GM12878 (cell line): ENCODE measurements at regions not wholly inside any gene's neighbourhood (a gene's known extent, or its start where the extent isn't known, plus 50 kb on each side); places are given as distances from the start of the nearest gene placed in this dataset.

Source experiments
- ATAC-seq: fragments of 200-7000 bp; cut with Tn5 transposase; 3 replicates; pipeline ENCODE4 v1.9.1; 2020; ENCODE audit warnings: mild to moderate bottlenecking, moderate library complexity
- BruUV-seq: library from RNA; stranded (reverse); fragments of 400-500 nt; replicated peaks from 2 replicates; lab custom pipeline; 2021; lab: Mats Ljungman, UMichigan
- CTCF ChIA-PET: fragments of 300-600 bp; sonication (Branson Sonifier 250); formaldehyde crosslinking; extraction: SDS; loops from one replicate; lab custom pipeline; 2021; ENCODE audit warnings: inconsistent platforms; lab: Yijun Ruan, JAX
- POLR2A ChIA-PET: fragments of 350-600 bp; formaldehyde crosslinking; extraction: SDS; loops from one replicate; lab custom pipeline; 2021; ENCODE audit warnings: inconsistent platforms; lab: Charles Lee
- RAD21 ChIA-PET: fragments of 300-600 bp; sonication (Branson Sonifier 250); formaldehyde crosslinking; loops from one replicate; lab custom pipeline; 2023; ENCODE audit warnings: antibody characterized with exemption; ENCODE audit not compliant: unreplicated experiment; lab: Charles Lee
- SMC1A ChIA-PET: fragments of 300-600 bp; sonication (Branson Sonifier 250); formaldehyde crosslinking; loops from one replicate; lab custom pipeline; 2023; ENCODE audit not compliant: unreplicated experiment, uncharacterized antibody; lab: Charles Lee
- DNase-seq: peaks from one replicate; pipeline ENCODE4 v3.0.0-alpha.2; 2011; ENCODE audit warnings: low read depth, low spot score
- FAIRE-seq: peaks from 3 replicates; lab custom pipeline; 2011; peaks lifted over from hg19 to GRCh38; lab: Jason Lieb, UNC
- H2AFZ ChIP-seq: 2 replicates; pipeline ENCODE4 v1.6.0; 2011; ENCODE audit warnings: low read depth, low read length, control low read depth; ENCODE audit not compliant: control insufficient read depth
- H3K27ac ChIP-seq: 2 replicates; pipeline ENCODE4 v1.5.1; 2011; ENCODE audit warnings: control low read depth; ENCODE audit not compliant: control insufficient read depth, insufficient read depth
- H3K27me3 ChIP-seq, 2 experiments: replicated peaks in 1 of 2; 2 replicates each; pipeline versions ENCODE4 v1.6.0 to v1.6.1; 2011; ENCODE audit warnings: low read length in 1 of 2; ENCODE audit not compliant: control insufficient read depth in 2 of 2, insufficient read depth in 2 of 2
- H3K36me3 ChIP-seq, 2 experiments: 2 replicates each; pipeline ENCODE4 v1.5.1; 2011; ENCODE audit warnings: low read length in 1 of 2; ENCODE audit not compliant: control insufficient read depth in 2 of 2, insufficient read depth in 2 of 2
- H3K4me1 ChIP-seq: 2 replicates; pipeline ENCODE4 v1.6.1; 2011; ENCODE audit warnings: mild to moderate bottlenecking, low read length, moderate library complexity, mixed read lengths; ENCODE audit not compliant: control insufficient read depth, insufficient read depth
- H3K4me2 ChIP-seq: 2 replicates; pipeline ENCODE4 v1.6.0; 2011; ENCODE audit warnings: control low read depth; ENCODE audit not compliant: control insufficient read depth, insufficient read depth
- H3K4me3 ChIP-seq: fragments of 200-600 bp; sonication (generic); 2 replicates; pipeline ENCODE4 v1.5.1; 2016
- H3K79me2 ChIP-seq: 2 replicates; pipeline ENCODE4 v1.6.0; 2011; ENCODE audit warnings: low read length; ENCODE audit not compliant: control insufficient read depth, insufficient read depth
- H3K9ac ChIP-seq: 2 replicates; pipeline ENCODE4 v1.8.0; 2011; ENCODE audit warnings: low read length, control low read depth, mixed read lengths; ENCODE audit not compliant: control insufficient read depth, insufficient read depth
- H3K9me3 ChIP-seq: replicated peaks from 3 replicates; pipeline ENCODE4 v1.5.1; 2011; ENCODE audit warnings: mild to moderate bottlenecking, low read length; ENCODE audit not compliant: control insufficient read depth, insufficient read depth
- H4K20me1 ChIP-seq: 2 replicates; pipeline ENCODE4 v1.6.0; 2011; ENCODE audit not compliant: control insufficient read depth, insufficient read depth
- BACH1 ChIP-seq: fragments of 450-650 bp; IDR thresholded peaks from 2 replicates; pipeline ENCODE4 v1.6.1; 2017; ENCODE audit warnings: mild to moderate bottlenecking, borderline replicate concordance
- CHD1 ChIP-seq: IDR thresholded peaks from 2 replicates; pipeline ENCODE4 v1.6.1; 2012; ENCODE audit warnings: low read depth, low read length, improper control_type of control experiment
- E4F1 ChIP-seq: fragments of 450-650 bp; IDR thresholded peaks from 2 replicates; pipeline ENCODE4 v1.6.1; 2018; ENCODE audit warnings: borderline replicate concordance, mild to moderate bottlenecking; ENCODE audit not compliant: partially characterized antibody
- FOXK2 ChIP-seq: fragments of 450-650 bp; IDR thresholded peaks from 2 replicates; pipeline ENCODE4 v1.6.1; 2017; ENCODE audit warnings: mild to moderate bottlenecking, moderate library complexity
- HDGF ChIP-seq: fragments of 450-650 bp; IDR thresholded peaks from 2 replicates; pipeline ENCODE4 v1.6.1; 2016; ENCODE audit warnings: antibody characterized with exemption
- IKZF1 ChIP-seq: fragments of 450-650 bp; conservative IDR thresholded peaks from 2 replicates; pipeline ENCODE4 v1.6.1; 2017; ENCODE audit warnings: antibody characterized with exemption, mild to moderate bottlenecking
- KAT2A ChIP-seq: conservative IDR thresholded peaks from 2 replicates; pipeline ENCODE4 v1.6.1; 2011; ENCODE audit warnings: low read depth, low read length; ENCODE audit not compliant: control insufficient read depth
- NFYA ChIP-seq: IDR thresholded peaks from 2 replicates; pipeline ENCODE4 v1.6.1; 2011; ENCODE audit warnings: low read depth, mild to moderate bottlenecking, low read length, improper control_type of control experiment, borderline replicate concordance
- PML ChIP-seq: IDR thresholded peaks from 2 replicates; pipeline ENCODE4 v1.6.1; 2012; ENCODE audit warnings: low read length, inconsistent platforms
- POLR2AphosphoS5 ChIP-seq: IDR thresholded peaks from 2 replicates; pipeline ENCODE4 v1.6.1; 2011; ENCODE audit warnings: mild to moderate bottlenecking, low read length, inconsistent platforms
- SIX5 ChIP-seq: IDR thresholded peaks from 2 replicates; pipeline ENCODE4 v1.6.1; 2011; ENCODE audit warnings: mild to moderate bottlenecking, low read depth, low read length, moderate library complexity; ENCODE audit not compliant: severe bottlenecking
- STAT3 ChIP-seq: IDR thresholded peaks from 2 replicates; pipeline ENCODE4 v1.6.1; 2011; ENCODE audit warnings: low read depth, low read length, improper control_type of control experiment
- TBL1XR1 ChIP-seq: IDR thresholded peaks from 2 replicates; pipeline ENCODE4 v1.6.1; 2012; ENCODE audit warnings: low read depth, low read length, improper control_type of control experiment
- USF1 ChIP-seq: IDR thresholded peaks from 2 replicates; pipeline ENCODE4 v1.6.1; 2011; ENCODE audit warnings: borderline replicate concordance, low read depth, mild to moderate bottlenecking, moderate library complexity, mixed read lengths, low read length; ENCODE audit not compliant: insufficient read depth; ENCODE audit errors: extremely low read length
- ZZZ3 ChIP-seq: IDR thresholded peaks from 2 replicates; pipeline ENCODE4 v1.6.1; 2011; ENCODE audit warnings: low read depth; ENCODE audit not compliant: control insufficient read depth, insufficient read length
- WGBS: methylation state at CpG from one replicate; pipeline ENCODE4 v1.1.6; 2016; ENCODE audit warnings: low lambda C conversion rate; ENCODE audit not compliant: insufficient replicate concordance, insufficient coverage; ENCODE audit errors: missing lambda C conversion rate; 5-methylcytosine and 5-hydroxymethylcytosine counted together
- in situ Hi-C: fragments of 300-500 bp; cut with MboI; formaldehyde crosslinking; loops from 9 replicates; pipeline ENCODE4 v1.14.3; 2018; ENCODE audit warnings: mixed read lengths
- intact Hi-C: fragments of 100-400 bp; cut with micrococcal nuclease; formaldehyde crosslinking; loops from one replicate; pipeline ENCODE4 v1.14.2; 2022; ENCODE audit not compliant: unreplicated experiment
- TF ChIP-seq, protein P1 (sequence below): fragments of 450-650 bp; IDR thresholded peaks from 2 replicates; pipeline ENCODE4 v1.6.1; 2017; ENCODE audit warnings: low read depth, mild to moderate bottlenecking, moderate library complexity
- TF ChIP-seq, protein P2 (sequence below): IDR thresholded peaks from 2 replicates; pipeline ENCODE4 v1.6.1; 2012; ENCODE audit warnings: low read length, inconsistent platforms

DNA sequence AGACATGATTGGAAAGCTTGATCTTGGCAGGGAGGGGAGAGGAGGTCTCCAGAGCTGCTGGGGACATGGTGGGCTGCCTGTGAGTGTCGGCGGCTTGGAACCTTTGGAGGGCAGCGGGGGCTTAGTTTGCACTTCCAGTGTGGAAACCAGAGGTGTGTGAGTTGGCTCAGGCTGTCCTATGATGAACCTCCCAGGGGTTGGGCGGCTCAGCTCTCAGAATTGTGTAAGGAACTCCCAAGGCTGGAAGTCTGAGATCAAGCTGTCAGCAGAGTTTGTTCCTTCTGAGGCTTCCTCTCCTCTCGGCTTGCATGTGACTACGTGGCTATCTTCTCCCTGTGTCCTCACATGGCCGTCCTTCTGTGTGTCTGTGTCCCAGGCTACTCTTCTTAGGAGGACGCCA, 87.9 kb upstream of the B3GAT1 start:
- DNase-seq (no peak), ATAC-seq (no peak)
- H3K27ac ChIP-seq = no peak overlapping the region
- H3K9me3 ChIP-seq = no peaks in the 10 kb centered on the region
- 10% methylated on average over 8 of the region's 8 CpGs for WGBS
- SMC1A ChIA-PET = no interaction called here
- in situ Hi-C loops = no loop called here
- CTCF ChIA-PET = no interaction called here
- POLR2A ChIA-PET = no interaction called here
- RAD21 ChIA-PET = no interaction called here
- H3K4me3 ChIP-seq = no peak overlapping the region
- no peak overlapping the region for H3K4me2 ChIP-seq
- no peak overlapping the region for H3K9ac ChIP-seq
- no peaks in the 10 kb centered on the region for H3K4me1 ChIP-seq
- H2AFZ ChIP-seq = no peak overlapping the region
- H3K27me3 ChIP-seq = no peaks in the 10 kb centered on the region; a peak in 1 of 4 replicates
- intact Hi-C loops = no loop called here
- no peaks in the 10 kb centered on the region for H3K79me2 ChIP-seq
- H3K36me3 ChIP-seq = no peaks in the 10 kb centered on the region
- BruUV-seq = no TSS peak
- no peaks in the 10 kb centered on the region for H4K20me1 ChIP-seq
- TF ChIP-seq SIX5 = no peak
- TF ChIP-seq, protein P1, sequence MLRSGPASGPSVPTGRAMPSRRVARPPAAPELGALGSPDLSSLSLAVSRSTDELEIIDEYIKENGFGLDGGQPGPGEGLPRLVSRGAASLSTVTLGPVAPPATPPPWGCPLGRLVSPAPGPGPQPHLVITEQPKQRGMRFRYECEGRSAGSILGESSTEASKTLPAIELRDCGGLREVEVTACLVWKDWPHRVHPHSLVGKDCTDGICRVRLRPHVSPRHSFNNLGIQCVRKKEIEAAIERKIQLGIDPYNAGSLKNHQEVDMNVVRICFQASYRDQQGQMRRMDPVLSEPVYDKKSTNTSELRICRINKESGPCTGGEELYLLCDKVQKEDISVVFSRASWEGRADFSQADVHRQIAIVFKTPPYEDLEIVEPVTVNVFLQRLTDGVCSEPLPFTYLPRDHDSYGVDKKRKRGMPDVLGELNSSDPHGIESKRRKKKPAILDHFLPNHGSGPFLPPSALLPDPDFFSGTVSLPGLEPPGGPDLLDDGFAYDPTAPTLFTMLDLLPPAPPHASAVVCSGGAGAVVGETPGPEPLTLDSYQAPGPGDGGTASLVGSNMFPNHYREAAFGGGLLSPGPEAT = no peak
- TF ChIP-seq, protein P2, sequence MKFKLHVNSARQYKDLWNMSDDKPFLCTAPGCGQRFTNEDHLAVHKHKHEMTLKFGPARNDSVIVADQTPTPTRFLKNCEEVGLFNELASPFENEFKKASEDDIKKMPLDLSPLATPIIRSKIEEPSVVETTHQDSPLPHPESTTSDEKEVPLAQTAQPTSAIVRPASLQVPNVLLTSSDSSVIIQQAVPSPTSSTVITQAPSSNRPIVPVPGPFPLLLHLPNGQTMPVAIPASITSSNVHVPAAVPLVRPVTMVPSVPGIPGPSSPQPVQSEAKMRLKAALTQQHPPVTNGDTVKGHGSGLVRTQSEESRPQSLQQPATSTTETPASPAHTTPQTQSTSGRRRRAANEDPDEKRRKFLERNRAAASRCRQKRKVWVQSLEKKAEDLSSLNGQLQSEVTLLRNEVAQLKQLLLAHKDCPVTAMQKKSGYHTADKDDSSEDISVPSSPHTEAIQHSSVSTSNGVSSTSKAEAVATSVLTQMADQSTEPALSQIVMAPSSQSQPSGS = no peak
- TF ChIP-seq POLR2AphosphoS5 = no peak
- no peak for TF ChIP-seq ZZZ3
- TF ChIP-seq STAT3 = no peak
- no peak for TF ChIP-seq FOXK2
- TF ChIP-seq TBL1XR1 = no peak
- TF ChIP-seq CHD1 = no peak
- no peak for TF ChIP-seq E4F1
- TF ChIP-seq BACH1 = no peak
- TF ChIP-seq IKZF1 = no peak
- TF ChIP-seq HDGF = no peak
- TF ChIP-seq PML = no peak
- no peak for TF ChIP-seq USF1
- TF ChIP-seq NFYA = no peak
- no peak for TF ChIP-seq KAT2A
- TF ChIP-seq, all 136 proteins: peak for 0
- no peak for FAIRE-seq
